Ishikawa (cell line): ENCODE measurements at regions not wholly inside any gene's neighbourhood (a gene's known extent, or its start where the extent isn't known, plus 50 kb on each side); places are given as distances from the start of the nearest gene placed in this dataset.

Experiments
- CEBPB ChIP-seq: IDR thresholded peaks from 2 replicates; pipeline ENCODE4 v1.6.1; 2012
- EP300 ChIP-seq: IDR thresholded peaks from 2 replicates; pipeline ENCODE4 v1.6.1; 2012; ENCODE audit warnings: borderline replicate concordance
- FOXM1 ChIP-seq: IDR thresholded peaks from 2 replicates; pipeline ENCODE4 v1.6.1; 2012; ENCODE audit warnings: low read depth, borderline replicate concordance
- RAD21 ChIP-seq: IDR thresholded peaks from 2 replicates; pipeline ENCODE4 v1.6.1; 2012; ENCODE audit warnings: low read depth
- TEAD4 ChIP-seq: IDR thresholded peaks from 2 replicates; pipeline ENCODE4 v1.6.1; 2012
- TF ChIP-seq, protein P1 (sequence below): IDR thresholded peaks from 2 replicates; pipeline ENCODE4 v1.6.1; 2012
- TF ChIP-seq, protein P2 (sequence below): IDR thresholded peaks from 2 replicates; pipeline ENCODE4 v1.6.1; 2012; ENCODE audit warnings: low read depth, mild to moderate bottlenecking

DNA sequence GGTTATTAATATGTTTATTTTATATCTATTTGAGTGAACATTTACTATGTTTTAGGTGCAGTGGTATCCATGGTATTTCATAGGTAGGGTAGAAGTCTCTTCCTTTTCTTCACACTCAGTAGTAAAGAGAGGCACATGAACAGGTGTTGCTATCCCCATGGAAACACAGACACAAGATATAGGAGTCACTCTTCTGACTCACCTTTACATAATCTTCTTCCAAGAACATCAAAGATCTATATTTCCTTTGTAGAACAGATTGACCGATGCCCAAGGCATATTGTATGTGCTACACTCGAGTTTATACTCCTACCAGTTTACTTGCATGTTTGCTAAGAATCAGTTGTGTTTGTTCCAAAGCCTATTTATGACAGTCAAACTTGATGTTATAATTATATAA is 1997.4 kb downstream of the C4orf33 start:
- TF ChIP-seq, protein P1, sequence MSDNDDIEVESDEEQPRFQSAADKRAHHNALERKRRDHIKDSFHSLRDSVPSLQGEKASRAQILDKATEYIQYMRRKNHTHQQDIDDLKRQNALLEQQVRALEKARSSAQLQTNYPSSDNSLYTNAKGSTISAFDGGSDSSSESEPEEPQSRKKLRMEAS: no peak
- TF ChIP-seq, protein P2, sequence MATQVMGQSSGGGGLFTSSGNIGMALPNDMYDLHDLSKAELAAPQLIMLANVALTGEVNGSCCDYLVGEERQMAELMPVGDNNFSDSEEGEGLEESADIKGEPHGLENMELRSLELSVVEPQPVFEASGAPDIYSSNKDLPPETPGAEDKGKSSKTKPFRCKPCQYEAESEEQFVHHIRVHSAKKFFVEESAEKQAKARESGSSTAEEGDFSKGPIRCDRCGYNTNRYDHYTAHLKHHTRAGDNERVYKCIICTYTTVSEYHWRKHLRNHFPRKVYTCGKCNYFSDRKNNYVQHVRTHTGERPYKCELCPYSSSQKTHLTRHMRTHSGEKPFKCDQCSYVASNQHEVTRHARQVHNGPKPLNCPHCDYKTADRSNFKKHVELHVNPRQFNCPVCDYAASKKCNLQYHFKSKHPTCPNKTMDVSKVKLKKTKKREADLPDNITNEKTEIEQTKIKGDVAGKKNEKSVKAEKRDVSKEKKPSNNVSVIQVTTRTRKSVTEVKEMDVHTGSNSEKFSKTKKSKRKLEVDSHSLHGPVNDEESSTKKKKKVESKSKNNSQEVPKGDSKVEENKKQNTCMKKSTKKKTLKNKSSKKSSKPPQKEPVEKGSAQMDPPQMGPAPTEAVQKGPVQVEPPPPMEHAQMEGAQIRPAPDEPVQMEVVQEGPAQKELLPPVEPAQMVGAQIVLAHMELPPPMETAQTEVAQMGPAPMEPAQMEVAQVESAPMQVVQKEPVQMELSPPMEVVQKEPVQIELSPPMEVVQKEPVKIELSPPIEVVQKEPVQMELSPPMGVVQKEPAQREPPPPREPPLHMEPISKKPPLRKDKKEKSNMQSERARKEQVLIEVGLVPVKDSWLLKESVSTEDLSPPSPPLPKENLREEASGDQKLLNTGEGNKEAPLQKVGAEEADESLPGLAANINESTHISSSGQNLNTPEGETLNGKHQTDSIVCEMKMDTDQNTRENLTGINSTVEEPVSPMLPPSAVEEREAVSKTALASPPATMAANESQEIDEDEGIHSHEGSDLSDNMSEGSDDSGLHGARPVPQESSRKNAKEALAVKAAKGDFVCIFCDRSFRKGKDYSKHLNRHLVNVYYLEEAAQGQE: no peak
- TF ChIP-seq TEAD4: no peak
- TF ChIP-seq CEBPB: no peak
- TF ChIP-seq EP300: no peak
- no peak for TF ChIP-seq RAD21
- no peak for TF ChIP-seq FOXM1
